Breast epithelium (tissue), 3 donors: ENCODE measurements at regions not wholly inside any gene's neighbourhood (a gene's known extent, or its start where the extent isn't known, plus 50 kb on each side); places are given as distances from the start of the nearest gene placed in this dataset.

Experiments used
- CTCF ChIP-seq, 3 donors: fragments of 450-650 bp; IDR thresholded peaks; one replicate each; pipeline ENCODE4 v1.5.1; 2016 to 2017; ENCODE audit warnings: antibody characterized with exemption in 3 of 3, mild to moderate bottlenecking in 3 of 3, moderate library complexity in 3 of 3
- POLR2A ChIP-seq: fragments of 450-650 bp; IDR thresholded peaks from one replicate; pipeline ENCODE4 v1.6.1; 2016; ENCODE audit warnings: antibody characterized with exemption, mild to moderate bottlenecking, moderate library complexity
- POLR2AphosphoS5 ChIP-seq, 3 donors: sonication (generic); formaldehyde crosslinking; IDR thresholded peaks; one replicate each; pipeline ENCODE4 v1.6.1; 2017; ENCODE audit warnings: antibody characterized with exemption in 3 of 3

GRCh38 chr2:866887-867286 lies 83.8 kb upstream of the SNTG2 start:
- TF ChIP-seq CTCF (IDR thresholded peaks at IDR 0.05) (no peak), POLR2A (no peak), POLR2AphosphoS5 (IDR thresholded peaks at IDR 0.05) (no peak)
